ENCODE measurements at regions not wholly inside any gene's neighbourhood (a gene's known extent, or its start where the extent isn't known, plus 50 kb on each side); places are given as distances from the start of the nearest gene placed in this dataset.

GRCh38 chr5:98604721-98605425, 168.6 kb upstream of the RGMB start:
- Histone ChIP-seq H3K4me1 (no peaks in the 10 kb centered on the region), H3K9me3 (no peaks in the 10 kb centered on the region), H3K27me3 (ENCODE audit: low read depth) (no peaks in the 10 kb centered on the region), H3K27ac (no peak overlapping the region), H3K36me3 (no peaks in the 10 kb centered on the region), H3K4me3 (no peak overlapping the region)
- intact Hi-C loops (cut with DNase I), result no loop called here
- no peak for ATAC-seq
- no peak for DNase-seq
- no peak for TF ChIP-seq CTCF (IDR thresholded peaks at IDR 0.05)

- no peak overlapping the region for H3K27ac ChIP-seq
- H3K36me3 ChIP-seq, result no peaks in the 10 kb centered on the region
- H3K4me3 ChIP-seq, result no peak overlapping the region
- no peaks in the 10 kb centered on the region for H3K27me3 ChIP-seq (ENCODE audit: low read depth)
- DNase-seq, result no peak
- no peak for ATAC-seq
- no peak for TF ChIP-seq CTCF (IDR thresholded peaks at IDR 0.05)
- H3K9me3 ChIP-seq, result no peaks in the 10 kb centered on the region
- H3K4me1 ChIP-seq, result no peaks in the 10 kb centered on the region
- intact Hi-C loops (cut with DNase I), result no loop called here
These were observed 168.0 kb upstream of the RGMB start for GRCh38 chr5:98605426-98605825.

GRCh38 chr5:98606961-98607360, 166.5 kb upstream of the RGMB start:
- DNase-seq, result no peak
- H3K4me3 ChIP-seq, result no peak overlapping the region
- no peak overlapping the region for H3K27ac ChIP-seq
- H3K9me3 ChIP-seq, result no peaks in the 10 kb centered on the region
- H3K27me3 ChIP-seq (ENCODE audit: low read depth), result no peaks in the 10 kb centered on the region
- H3K36me3 ChIP-seq, result no peaks in the 10 kb centered on the region
- ATAC-seq, result no peak
- no peak for TF ChIP-seq CTCF (IDR thresholded peaks at IDR 0.05)
- intact Hi-C loops (cut with DNase I), result no loop called here
- no peaks in the 10 kb centered on the region for H3K4me1 ChIP-seq

- ATAC-seq, result no peak
- Histone ChIP-seq H3K4me3 (no peak overlapping the region), H3K9me3 (no peaks in the 10 kb centered on the region), H3K36me3 (no peaks in the 10 kb centered on the region), H3K4me1 (no peaks in the 10 kb centered on the region), H3K27ac (no peak overlapping the region), H3K27me3 (ENCODE audit: low read depth) (no peaks in the 10 kb centered on the region)
- DNase-seq, result no peak
- TF ChIP-seq CTCF (IDR thresholded peaks at IDR 0.05), result no peak
- intact Hi-C loops (cut with DNase I), result no loop called here
These were observed 165.4 kb upstream of the RGMB start for GRCh38 chr5:98608052-98608451.

GRCh38 chr5:98614341-98614740, 159.1 kb upstream of the RGMB start:
- no peak overlapping the region for H3K4me3 ChIP-seq
- no peak overlapping the region for H3K27ac ChIP-seq
- H3K4me1 ChIP-seq, result no peaks in the 10 kb centered on the region
- no peaks in the 10 kb centered on the region for H3K9me3 ChIP-seq
- DNase-seq, result no peak
- intact Hi-C loops (cut with DNase I), result no loop called here
- H3K36me3 ChIP-seq, result no peaks in the 10 kb centered on the region
- TF ChIP-seq CTCF (IDR thresholded peaks at IDR 0.05), result no peak
- no peak for ATAC-seq
- no peaks in the 10 kb centered on the region for H3K27me3 ChIP-seq (ENCODE audit: low read depth)

Measured in lower lobe of right lung (tissue), 2 donors.